Non-pigmented ciliary epithelial cell (primary cell): ENCODE measurements at regions not wholly inside any gene's neighbourhood (a gene's known extent, or its start where the extent isn't known, plus 50 kb on each side); places are given as distances from the start of the nearest gene placed in this dataset.
"Not testable (repeated sequence)": the region's sequence is repeated elsewhere in the genome, so short reads cannot be mapped to it uniquely, and the experiment has no call there.

Experiments
- DNase-seq: peaks from one replicate; pipeline ENCODE4 v3.0.0-alpha.2; 2010; ENCODE audit warnings: low read depth

- no peak for DNase-seq
These were observed 483.9 kb upstream of the ZNF804A start for GRCh38 chr2:184114439-184114838.

GRCh38 chr2:184119989-184120800 is 478.1 kb upstream of the ZNF804A start:
- DNase-seq, result no peak

GRCh38 chr2:184125867-184126266 is 472.5 kb upstream of the ZNF804A start:
- DNase-seq, result no peak

- DNase-seq, result no peak
These were observed 469.3 kb upstream of the ZNF804A start for GRCh38 chr2:184129073-184129472.

GRCh38 chr2:184137955-184138354 is 460.4 kb upstream of the ZNF804A start:
- DNase-seq, result no peak

GRCh38 chr2:184141866-184142265 is 456.5 kb upstream of the ZNF804A start:
- DNase-seq, result no peak

- DNase-seq, result peak; percentile 34
These were observed 443.9 kb upstream of the ZNF804A start for GRCh38 chr2:184154438-184154837.

GRCh38 chr2:184155791-184156190 is 442.5 kb upstream of the ZNF804A start:
- DNase-seq, result no peak

- DNase-seq, result no peak
These were observed 441.2 kb upstream of the ZNF804A start for GRCh38 chr2:184157141-184157540.

GRCh38 chr2:184162426-184162825 is 435.9 kb upstream of the ZNF804A start:
- DNase-seq, result no peak

GRCh38 chr2:184168823-184169222 is 429.5 kb upstream of the ZNF804A start:
- DNase-seq, result not testable (repeated sequence)

- DNase-seq, result no peak
These were observed 429.0 kb upstream of the ZNF804A start for GRCh38 chr2:184169366-184169765.

- DNase-seq, result no peak
These were observed 423.7 kb upstream of the ZNF804A start for GRCh38 chr2:184174493-184175104.

- DNase-seq, result no peak
These were observed 420.1 kb upstream of the ZNF804A start for GRCh38 chr2:184178229-184178628.

GRCh38 chr2:184186436-184186835 is 411.9 kb upstream of the ZNF804A start:
- no peak for DNase-seq

- DNase-seq, result no peak
These were observed 410.8 kb upstream of the ZNF804A start for GRCh38 chr2:184187421-184187971.

GRCh38 chr2:184190725-184191124 is 407.6 kb upstream of the ZNF804A start:
- DNase-seq, result no peak

GRCh38 chr2:184192649-184193048 is 405.7 kb upstream of the ZNF804A start:
- DNase-seq, result no peak

- no peak for DNase-seq
These were observed 400.9 kb upstream of the ZNF804A start for GRCh38 chr2:184197413-184197812.

GRCh38 chr2:184198791-184199190 is 399.5 kb upstream of the ZNF804A start:
- not testable (repeated sequence) for DNase-seq

- DNase-seq, result no peak
These were observed 399.1 kb upstream of the ZNF804A start for GRCh38 chr2:184199274-184199673.

- no peak for DNase-seq
These were observed 397.1 kb upstream of the ZNF804A start for GRCh38 chr2:184201246-184201645.

GRCh38 chr2:184203661-184204060 is 394.7 kb upstream of the ZNF804A start:
- no peak for DNase-seq
